Fibroblast of lung (primary cell): ENCODE measurements at regions not wholly inside any gene's neighbourhood (a gene's known extent, or its start where the extent isn't known, plus 50 kb on each side); places are given as distances from the start of the nearest gene placed in this dataset.

Experiments
- CTCF ChIP-seq, 2 donors: IDR thresholded peaks in 1 of 2; conservative IDR thresholded peaks in 1 of 2; 1 replicate in 1 of 2; 2 replicates in 1 of 2; pipeline ENCODE4 v1.5.1; 2011 to 2012; ENCODE audit warnings: low read length in 2 of 2, control low read depth in 1 of 2, inconsistent platforms in 1 of 2, low read depth in 1 of 2, mild to moderate bottlenecking in 1 of 2
- EZH2 ChIP-seq: IDR thresholded peaks from 2 replicates; pipeline ENCODE4 v1.5.1; 2012; ENCODE audit warnings: low read length, control low read depth, mild to moderate bottlenecking; ENCODE audit errors: missing control alignments

- TF ChIP-seq CTCF (conservative IDR thresholded peaks at IDR 0.05 in 1 of 2, IDR thresholded peaks at IDR 0.05 in 1 of 2; ENCODE audit: low read depth in 1 of 2, low read length in 2 of 2), result no peak
- TF ChIP-seq EZH2, result no peak
These were observed 295.0 kb downstream of the RPAP3 start for GRCh38 chr12:47410862-47411261.
